ENCODE measurements at regions not wholly inside any gene's neighbourhood (a gene's known extent, or its start where the extent isn't known, plus 50 kb on each side); places are given as distances from the start of the nearest gene placed in this dataset.

- no peak overlapping the region for H2AFZ ChIP-seq (ENCODE audit: low read depth, low read length)
- TF ChIP-seq EZH2phosphoT487 (IDR thresholded peaks at IDR 0.05; ENCODE audit: low read depth), result no peak
- TF ChIP-seq, protein P1, sequence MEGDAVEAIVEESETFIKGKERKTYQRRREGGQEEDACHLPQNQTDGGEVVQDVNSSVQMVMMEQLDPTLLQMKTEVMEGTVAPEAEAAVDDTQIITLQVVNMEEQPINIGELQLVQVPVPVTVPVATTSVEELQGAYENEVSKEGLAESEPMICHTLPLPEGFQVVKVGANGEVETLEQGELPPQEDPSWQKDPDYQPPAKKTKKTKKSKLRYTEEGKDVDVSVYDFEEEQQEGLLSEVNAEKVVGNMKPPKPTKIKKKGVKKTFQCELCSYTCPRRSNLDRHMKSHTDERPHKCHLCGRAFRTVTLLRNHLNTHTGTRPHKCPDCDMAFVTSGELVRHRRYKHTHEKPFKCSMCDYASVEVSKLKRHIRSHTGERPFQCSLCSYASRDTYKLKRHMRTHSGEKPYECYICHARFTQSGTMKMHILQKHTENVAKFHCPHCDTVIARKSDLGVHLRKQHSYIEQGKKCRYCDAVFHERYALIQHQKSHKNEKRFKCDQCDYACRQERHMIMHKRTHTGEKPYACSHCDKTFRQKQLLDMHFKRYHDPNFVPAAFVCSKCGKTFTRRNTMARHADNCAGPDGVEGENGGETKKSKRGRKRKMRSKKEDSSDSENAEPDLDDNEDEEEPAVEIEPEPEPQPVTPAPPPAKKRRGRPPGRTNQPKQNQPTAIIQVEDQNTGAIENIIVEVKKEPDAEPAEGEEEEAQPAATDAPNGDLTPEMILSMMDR (IDR thresholded peaks at IDR 0.05; ENCODE audit: low read depth, low read length), result no peak
Observed at GRCh38 chr20:47964149-47964548, 178.9 kb upstream of the SULF2 start.

DNA sequence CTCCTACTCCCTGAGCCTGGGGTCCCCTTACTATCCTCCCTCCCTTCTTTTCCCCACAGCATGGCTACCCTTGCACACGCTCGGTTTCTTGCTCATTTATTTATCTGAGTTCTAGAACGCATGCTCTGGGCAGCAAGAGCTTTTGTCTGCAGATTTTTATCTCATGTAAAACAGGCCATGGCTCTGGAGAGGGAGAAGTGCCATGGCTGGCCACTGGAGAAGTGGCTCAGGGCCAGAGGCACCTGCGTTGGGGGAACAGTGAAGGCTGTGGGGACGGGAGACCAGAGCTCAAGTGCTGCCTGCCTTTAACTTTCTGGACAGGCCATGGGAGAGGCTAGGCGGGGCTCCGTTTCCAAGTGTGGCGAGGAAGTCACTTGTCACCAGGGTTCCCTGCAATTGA is 177.7 kb upstream of the SULF2 start:
- Histone ChIP-seq H3K4me2 (ENCODE audit: low read length) (no peak overlapping the region), H3K4me1 (ENCODE audit: low read length) (no peaks in the 10 kb centered on the region), H3K79me2 (ENCODE audit: low read length) (no peaks in the 10 kb centered on the region), H4K20me1 (ENCODE audit: insufficient read depth, low read length) (no peaks in the 10 kb centered on the region), H3K27me3 (ENCODE audit: low read depth, low read length) (peaks cover 44% of the 10 kb centered on the region), H3K9ac (ENCODE audit: low read length) (no peak overlapping the region), H3K9me3 (ENCODE audit: insufficient read depth, low read length) (no peaks in the 10 kb centered on the region), H2AFZ (ENCODE audit: low read depth, low read length) (no peak overlapping the region), H3K36me3 (replicated peaks; ENCODE audit: low read depth, low read length) (no peaks in the 10 kb centered on the region), H3K4me3 (ENCODE audit: low read length) (no peak overlapping the region), H3K27ac (ENCODE audit: low read length) (no peak overlapping the region)
- no peak for TF ChIP-seq EZH2phosphoT487 (IDR thresholded peaks at IDR 0.05; ENCODE audit: low read depth)
- TF ChIP-seq, protein P1 (IDR thresholded peaks at IDR 0.05; ENCODE audit: low read depth, low read length), result no peak

More at GRCh38 chr20:47964149-47964548, 178.9 kb upstream of the SULF2 start:
- no peaks in the 10 kb centered on the region for H3K79me2 ChIP-seq (ENCODE audit: low read length)
- H3K4me3 ChIP-seq (ENCODE audit: low read length), result no peak overlapping the region
- H3K4me1 ChIP-seq (ENCODE audit: low read length), result no peaks in the 10 kb centered on the region
- H3K9me3 ChIP-seq (ENCODE audit: insufficient read depth, low read length), result no peaks in the 10 kb centered on the region
- no peak overlapping the region for H3K9ac ChIP-seq (ENCODE audit: low read length)
- H3K36me3 ChIP-seq (replicated peaks; ENCODE audit: low read depth, low read length), result no peaks in the 10 kb centered on the region
- no peak overlapping the region for H3K27ac ChIP-seq (ENCODE audit: low read length)
- no peak overlapping the region for H3K4me2 ChIP-seq (ENCODE audit: low read length)
- peaks cover 44% of the 10 kb centered on the region for H3K27me3 ChIP-seq (ENCODE audit: low read depth, low read length)
- H4K20me1 ChIP-seq (ENCODE audit: insufficient read depth, low read length), result no peaks in the 10 kb centered on the region

GRCh38 chr20:47962286-47962963 is 177.1 kb upstream of the SULF2 start:
- Histone ChIP-seq H3K9me3 (ENCODE audit: insufficient read depth, low read length) (no peaks in the 10 kb centered on the region), H4K20me1 (ENCODE audit: insufficient read depth, low read length) (no peaks in the 10 kb centered on the region), H3K27ac (ENCODE audit: low read length) (no peak overlapping the region), H3K4me1 (ENCODE audit: low read length) (no peaks in the 10 kb centered on the region), H2AFZ (ENCODE audit: low read depth, low read length) (no peak overlapping the region), H3K4me2 (ENCODE audit: low read length) (no peak overlapping the region), H3K79me2 (ENCODE audit: low read length) (no peaks in the 10 kb centered on the region), H3K9ac (ENCODE audit: low read length) (no peak overlapping the region), H3K36me3 (replicated peaks; ENCODE audit: low read depth, low read length) (no peaks in the 10 kb centered on the region), H3K4me3 (ENCODE audit: low read length) (no peak overlapping the region), H3K27me3 (ENCODE audit: low read depth, low read length) (peaks cover 44% of the 10 kb centered on the region)
- TF ChIP-seq, protein P1 (IDR thresholded peaks at IDR 0.05; ENCODE audit: low read depth, low read length), result no peak
- TF ChIP-seq EZH2phosphoT487 (IDR thresholded peaks at IDR 0.05; ENCODE audit: low read depth), result no peak

- no peaks in the 10 kb centered on the region for H3K9me3 ChIP-seq (ENCODE audit: insufficient read depth, low read length)
- no peak overlapping the region for H3K9ac ChIP-seq (ENCODE audit: low read length)
- H3K36me3 ChIP-seq (replicated peaks; ENCODE audit: low read depth, low read length), result no peaks in the 10 kb centered on the region
- H4K20me1 ChIP-seq (ENCODE audit: insufficient read depth, low read length), result no peaks in the 10 kb centered on the region
- no peaks in the 10 kb centered on the region for H3K4me1 ChIP-seq (ENCODE audit: low read length)
- no peak overlapping the region for H3K4me3 ChIP-seq (ENCODE audit: low read length)
- no peak overlapping the region for H3K27ac ChIP-seq (ENCODE audit: low read length)
- no peak overlapping the region for H3K4me2 ChIP-seq (ENCODE audit: low read length)
- H2AFZ ChIP-seq (ENCODE audit: low read depth, low read length), result no peak overlapping the region
- TF ChIP-seq EZH2phosphoT487 (IDR thresholded peaks at IDR 0.05; ENCODE audit: low read depth), result no peak
- TF ChIP-seq, protein P1 (IDR thresholded peaks at IDR 0.05; ENCODE audit: low read depth, low read length), result no peak
- H3K79me2 ChIP-seq (ENCODE audit: low read length), result no peaks in the 10 kb centered on the region
- peaks cover 41% of the 10 kb centered on the region for H3K27me3 ChIP-seq (ENCODE audit: low read depth, low read length)
Observed at GRCh38 chr20:47960769-47961541, 175.7 kb upstream of the SULF2 start.
